HepG2 (cell line): ENCODE measurements at regions not wholly inside any gene's neighbourhood (a gene's known extent, or its start where the extent isn't known, plus 50 kb on each side); places are given as distances from the start of the nearest gene placed in this dataset.

ENCODE experiments used
- ATF2 ChIP-seq: sonication (generic); formaldehyde crosslinking; IDR thresholded peaks from 2 replicates; pipeline ENCODE4 v1.4.0; 2020; ENCODE audit warnings: missing genetic modification reagents
- CC2D1A ChIP-seq: sonication (generic); formaldehyde crosslinking; IDR thresholded peaks from 2 replicates; pipeline ENCODE4 v1.8.1; 2023; ENCODE audit warnings: mild to moderate bottlenecking, missing genetic modification reagents
- ESRRA ChIP-seq: sonication (generic); formaldehyde crosslinking; IDR thresholded peaks from 2 replicates; pipeline ENCODE4 v1.5.1; 2020; ENCODE audit warnings: mild to moderate bottlenecking, low read depth, missing genetic modification reagents
- FOXK1 ChIP-seq: sonication (generic); formaldehyde crosslinking; IDR thresholded peaks from 2 replicates; pipeline ENCODE4 v1.4.0; 2020; ENCODE audit warnings: low read depth, missing genetic modification reagents, borderline replicate concordance
- GABPB1 ChIP-seq: IDR thresholded peaks from 2 replicates; pipeline ENCODE4 v1.6.1; 2016; ENCODE audit warnings: mild to moderate bottlenecking, missing genetic modification reagents, moderate library complexity, missing compliant biosample characterization
- ISL2 ChIP-seq: sonication (generic); formaldehyde crosslinking; IDR thresholded peaks from 2 replicates; pipeline ENCODE4 v1.5.0; 2020; ENCODE audit warnings: missing genetic modification reagents
- KLF12 ChIP-seq: sonication (generic); formaldehyde crosslinking; IDR thresholded peaks from 2 replicates; pipeline ENCODE4 v1.4.0; 2020; ENCODE audit warnings: missing genetic modification reagents, borderline replicate concordance
- MIER2 ChIP-seq: IDR thresholded peaks from 2 replicates; pipeline ENCODE4 v1.6.1; 2016; ENCODE audit warnings: missing biosample characterization, missing genetic modification reagents
- NFKBIZ ChIP-seq: IDR thresholded peaks from 2 replicates; pipeline ENCODE4 v1.6.1; 2018; ENCODE audit warnings: missing genetic modification reagents, missing compliant biosample characterization
- NR2C2 ChIP-seq: sonication (generic); formaldehyde crosslinking; IDR thresholded peaks from 2 replicates; pipeline ENCODE4 v1.4.0; 2020; ENCODE audit warnings: missing genetic modification reagents, mild to moderate bottlenecking, moderate library complexity, borderline replicate concordance
- NR2F2 ChIP-seq: IDR thresholded peaks from 2 replicates; pipeline ENCODE4 v1.6.1; 2012; ENCODE audit warnings: low read depth, inconsistent platforms, borderline replicate concordance
- PAX8 ChIP-seq: sonication (generic); formaldehyde crosslinking; IDR thresholded peaks from 2 replicates; pipeline ENCODE4 v1.8.0; 2022; ENCODE audit warnings: mild to moderate bottlenecking, missing genetic modification reagents, borderline replicate concordance
- PHB2 ChIP-seq: fragments of 450-650 bp; IDR thresholded peaks from 2 replicates; pipeline ENCODE4 v1.6.1; 2018; ENCODE audit not compliant: partially characterized antibody
- POGZ ChIP-seq: sonication (generic); formaldehyde crosslinking; IDR thresholded peaks from 2 replicates; pipeline ENCODE4 v1.4.0; 2020; ENCODE audit warnings: mild to moderate bottlenecking, missing genetic modification reagents
- SP5 ChIP-seq: IDR thresholded peaks from 2 replicates; pipeline ENCODE4 v1.6.1; 2016; ENCODE audit warnings: low read depth, borderline replicate concordance
- SRY ChIP-seq: sonication (generic); formaldehyde crosslinking; IDR thresholded peaks from 2 replicates; pipeline ENCODE4 v1.8.0; 2022; ENCODE audit warnings: mild to moderate bottlenecking, missing genetic modification reagents
- TARDBP ChIP-seq: sonication (generic); formaldehyde crosslinking; IDR thresholded peaks from 2 replicates; pipeline ENCODE4 v1.8.0; 2022; ENCODE audit warnings: mild to moderate bottlenecking, missing genetic modification reagents
- TBL1XR1 ChIP-seq: fragments of 150-350 bp; IDR thresholded peaks from 2 replicates; pipeline ENCODE4 v1.6.1; 2014; ENCODE audit warnings: borderline replicate concordance, low read length; ENCODE audit not compliant: partially characterized antibody
- TFDP1 ChIP-seq: IDR thresholded peaks from 2 replicates; pipeline ENCODE4 v1.6.1; 2016; ENCODE audit warnings: missing compliant biosample characterization, missing genetic modification reagents, borderline replicate concordance
- ZFP1 ChIP-seq: IDR thresholded peaks from 2 replicates; pipeline ENCODE4 v1.6.1; 2016
- ZMYM4 ChIP-seq: sonication (generic); formaldehyde crosslinking; IDR thresholded peaks from 2 replicates; pipeline ENCODE4 v1.8.1; 2023; ENCODE audit warnings: mild to moderate bottlenecking, missing genetic modification reagents
- ZNF326 ChIP-seq: sonication (generic); formaldehyde crosslinking; IDR thresholded peaks from 2 replicates; pipeline ENCODE4 v1.4.0; 2020; ENCODE audit warnings: missing genetic modification reagents, borderline replicate concordance
- ZNF644 ChIP-seq: IDR thresholded peaks from 2 replicates; pipeline ENCODE4 v1.6.1; 2016; ENCODE audit warnings: low read depth
- ZNF761 ChIP-seq: sonication (generic); formaldehyde crosslinking; conservative IDR thresholded peaks from 2 replicates; pipeline ENCODE4 v1.4.0; 2020; ENCODE audit warnings: mild to moderate bottlenecking, missing genetic modification reagents

GRCh38 chr17:72403713-72404209 lies 282.9 kb downstream of the SOX9 start (continued):
- TF ChIP-seq NR2C2 (CRISPR knock-in tag): peak; percentile 77
- TF ChIP-seq FOXK1 (CRISPR knock-in tag): peak; percentile 65; the same call in 1 of the 2 replicates
- 0 out of 2 replicates have a peak, but pooled peaks have one; percentile 71 for TF ChIP-seq ZNF761 (CRISPR knock-in tag)
- TF ChIP-seq ZNF326: no peak
- peak; percentile 34 for TF ChIP-seq GABPB1 (CRISPR knock-in tag)
- TF ChIP-seq SP5 (CRISPR knock-in tag): peak; percentile 97
- peak; percentile 91 for TF ChIP-seq ZFP1
- peak; percentile 95 for TF ChIP-seq POGZ (CRISPR knock-in tag)
- TF ChIP-seq NFKBIZ (CRISPR knock-in tag): peak; percentile 71
- TF ChIP-seq ZNF644 (CRISPR knock-in tag): peak; percentile 65; the same call in 1 of the 2 replicates
- no peak for TF ChIP-seq CC2D1A (CRISPR knock-in tag)
- TF ChIP-seq PHB2: no peak
- peak; percentile 50; the same call in 1 of the 2 replicates for TF ChIP-seq TFDP1
- peak; percentile 92; the same call in 1 of the 2 replicates for TF ChIP-seq KLF12 (CRISPR knock-in tag)
- peak; percentile 92; the same call in 1 of the 2 replicates for TF ChIP-seq NR2F2
- TF ChIP-seq ISL2 (CRISPR knock-in tag): peak; percentile 99
- peak; percentile 92 for TF ChIP-seq ESRRA (CRISPR knock-in tag)
- no peak for TF ChIP-seq SRY (CRISPR knock-in tag)
- TF ChIP-seq ATF2: peak; percentile 71
- TF ChIP-seq PAX8 (CRISPR knock-in tag): no peak
- TF ChIP-seq ZMYM4: peak; percentile 93
- TF ChIP-seq TBL1XR1: peak; percentile 77
- TF ChIP-seq MIER2 (CRISPR knock-in tag): peak; percentile 79; the same call in 1 of the 2 replicates
- peak; percentile 98 for TF ChIP-seq TARDBP (CRISPR knock-in tag)
